HL-60 (cell line): ENCODE measurements at regions not wholly inside any gene's neighbourhood (a gene's known extent, or its start where the extent isn't known, plus 50 kb on each side); places are given as distances from the start of the nearest gene placed in this dataset.

ENCODE experiments used
- CTCF ChIP-seq: IDR thresholded peaks from one replicate; pipeline ENCODE4 v1.5.1; 2011; ENCODE audit warnings: low read length, control low read depth, inconsistent platforms; ENCODE audit not compliant: insufficient read depth
- GABPA ChIP-seq: IDR thresholded peaks from 2 replicates; pipeline ENCODE4 v1.6.1; 2012; ENCODE audit warnings: low read depth
- POLR2AphosphoS5 ChIP-seq: IDR thresholded peaks from 2 replicates; pipeline ENCODE4 v1.6.1; 2012; ENCODE audit warnings: low read depth
- REST ChIP-seq: IDR thresholded peaks from 2 replicates; pipeline ENCODE4 v1.6.1; 2012; ENCODE audit warnings: low read depth; ENCODE audit not compliant: insufficient replicate concordance
- SPI1 ChIP-seq: IDR thresholded peaks from 2 replicates; pipeline ENCODE4 v1.6.1; 2012; ENCODE audit warnings: low read depth, mild to moderate bottlenecking, borderline replicate concordance

- TF ChIP-seq GABPA (no peak), CTCF (no peak), POLR2AphosphoS5 (no peak), SPI1 (no peak), REST (no peak)
These were observed 418.1 kb upstream of the KLF4 start for GRCh38 chr9:107907715-107908114.
